GM21390 (cell line): ENCODE measurements at regions not wholly inside any gene's neighbourhood (a gene's known extent, or its start where the extent isn't known, plus 50 kb on each side); places are given as distances from the start of the nearest gene placed in this dataset.
"Not testable (repeated sequence)": the region's sequence is repeated elsewhere in the genome, so short reads cannot be mapped to it uniquely, and the experiment has no call there.

ENCODE experiments used
- ATAC-seq: cut with Tn5 transposase; IDR thresholded peaks from one replicate; pipeline ENCODE4 v1.9.1; 2021; ENCODE audit not compliant: unreplicated experiment

- ATAC-seq, result no peak
Measured at GRCh38 chrX:150051096-150051495, 112.8 kb upstream of the EOLA2 start.

- ATAC-seq, result no peak
Measured at GRCh38 chrX:150052226-150052625, 113.9 kb upstream of the EOLA2 start.

- ATAC-seq, result no peak
Measured at GRCh38 chrX:150058728-150059127, 120.4 kb upstream of the EOLA2 start.

GRCh38 chrX:150060406-150060805 is 122.1 kb upstream of the EOLA2 start:
- no peak for ATAC-seq

GRCh38 chrX:150062292-150063137 is 124.2 kb upstream of the EOLA2 start:
- ATAC-seq, result no peak

- ATAC-seq, result no peak
Measured at GRCh38 chrX:150063138-150063518, 124.8 kb upstream of the EOLA2 start.

GRCh38 chrX:150063674-150064073 is 125.4 kb upstream of the EOLA2 start:
- no peak for ATAC-seq

GRCh38 chrX:150074175-150074574 is 135.9 kb upstream of the EOLA2 start:
- no peak for ATAC-seq

GRCh38 chrX:150080497-150080896 is 142.2 kb upstream of the EOLA2 start:
- ATAC-seq, result no peak

- no peak for ATAC-seq
Measured at GRCh38 chrX:150081076-150081475, 142.8 kb upstream of the EOLA2 start.

- ATAC-seq, result no peak
Measured at GRCh38 chrX:150084496-150085229, 146.4 kb upstream of the EOLA2 start.

GRCh38 chrX:150085881-150086280 is 147.6 kb upstream of the EOLA2 start:
- no peak for ATAC-seq

GRCh38 chrX:150086371-150086770 is 148.1 kb upstream of the EOLA2 start:
- ATAC-seq, result no peak

GRCh38 chrX:150087612-150088011 is 149.3 kb upstream of the EOLA2 start:
- no peak for ATAC-seq

GRCh38 chrX:150088042-150088441 is 149.8 kb upstream of the EOLA2 start:
- no peak for ATAC-seq

- ATAC-seq, result no peak
Measured at GRCh38 chrX:150088766-150089518, 150.7 kb upstream of the EOLA2 start.

GRCh38 chrX:150091300-150091699 is 153.0 kb upstream of the EOLA2 start:
- not testable (repeated sequence) for ATAC-seq

GRCh38 chrX:150092549-150092948 is 154.3 kb upstream of the EOLA2 start:
- ATAC-seq, result no peak

GRCh38 chrX:150094375-150094774 is 156.1 kb upstream of the EOLA2 start:
- no peak for ATAC-seq

GRCh38 chrX:150094996-150095395 is 156.7 kb upstream of the EOLA2 start:
- ATAC-seq, result no peak

- ATAC-seq, result no peak
Measured at GRCh38 chrX:150099316-150099715, 161.0 kb upstream of the EOLA2 start.

- no peak for ATAC-seq
Measured at GRCh38 chrX:150100261-150100660, 162.0 kb upstream of the EOLA2 start.
